Spleen (tissue), 7 donors: ENCODE measurements at regions not wholly inside any gene's neighbourhood (a gene's known extent, or its start where the extent isn't known, plus 50 kb on each side); places are given as distances from the start of the nearest gene placed in this dataset.

Experiments
- POLR2A ChIP-seq, 3 donors: fragments of 450-650 bp; IDR thresholded peaks; one replicate each; pipeline ENCODE4 v1.5.1; 2017; ENCODE audit warnings: antibody characterized with exemption in 3 of 3, mild to moderate bottlenecking in 1 of 3
- TF ChIP-seq, protein P1 (sequence below), 11 experiments: fragments of 200-600 bp in 7 of 11; fragments of 450-650 bp in 4 of 11; sonication (generic) in 4 of 11; IDR thresholded peaks in 8 of 11; conservative IDR thresholded peaks in 3 of 11; 1 replicate in 7 of 11; 2 replicates in 4 of 11; pipeline versions ENCODE4 v1.4.0 to v1.8.0; 2016 to 2021; ENCODE audit warnings: antibody characterized with exemption in 11 of 11, inconsistent platforms in 4 of 11, mild to moderate bottlenecking in 1 of 11
- donor health status: DM: no; HTN: no; CAD: no; lungs with moderate emphysema.
- donor health status: DM: no; HTN: no; CAD: no.
- donor health status: DM: no; HTN: no; CAD: no.

GRCh38 chr3:166836836-166837235 is 543.3 kb downstream of the ZBBX start:
- TF ChIP-seq, protein P1, sequence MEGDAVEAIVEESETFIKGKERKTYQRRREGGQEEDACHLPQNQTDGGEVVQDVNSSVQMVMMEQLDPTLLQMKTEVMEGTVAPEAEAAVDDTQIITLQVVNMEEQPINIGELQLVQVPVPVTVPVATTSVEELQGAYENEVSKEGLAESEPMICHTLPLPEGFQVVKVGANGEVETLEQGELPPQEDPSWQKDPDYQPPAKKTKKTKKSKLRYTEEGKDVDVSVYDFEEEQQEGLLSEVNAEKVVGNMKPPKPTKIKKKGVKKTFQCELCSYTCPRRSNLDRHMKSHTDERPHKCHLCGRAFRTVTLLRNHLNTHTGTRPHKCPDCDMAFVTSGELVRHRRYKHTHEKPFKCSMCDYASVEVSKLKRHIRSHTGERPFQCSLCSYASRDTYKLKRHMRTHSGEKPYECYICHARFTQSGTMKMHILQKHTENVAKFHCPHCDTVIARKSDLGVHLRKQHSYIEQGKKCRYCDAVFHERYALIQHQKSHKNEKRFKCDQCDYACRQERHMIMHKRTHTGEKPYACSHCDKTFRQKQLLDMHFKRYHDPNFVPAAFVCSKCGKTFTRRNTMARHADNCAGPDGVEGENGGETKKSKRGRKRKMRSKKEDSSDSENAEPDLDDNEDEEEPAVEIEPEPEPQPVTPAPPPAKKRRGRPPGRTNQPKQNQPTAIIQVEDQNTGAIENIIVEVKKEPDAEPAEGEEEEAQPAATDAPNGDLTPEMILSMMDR (IDR thresholded peaks at IDR 0.05 in 8 of 11, conservative IDR thresholded peaks at IDR 0.05 in 3 of 11), result no peak
- no peak for TF ChIP-seq POLR2A (IDR thresholded peaks at IDR 0.05)
